ENCODE measurements at regions not wholly inside any gene's neighbourhood (a gene's known extent, or its start where the extent isn't known, plus 50 kb on each side); places are given as distances from the start of the nearest gene placed in this dataset.

- no peak for TF ChIP-seq GATA2 (IDR thresholded peaks at IDR 0.05; ENCODE audit: low read depth, low read length)
- TF ChIP-seq GATA3 (IDR thresholded peaks at IDR 0.05; ENCODE audit: low read depth, low read length): no peak
Observed at GRCh38 chr3:64806668-64807605, 119.1 kb upstream of the ADAMTS9 start.
